ENCODE measurements at regions not wholly inside any gene's neighbourhood (a gene's known extent, or its start where the extent isn't known, plus 50 kb on each side); places are given as distances from the start of the nearest gene placed in this dataset.
"Not testable (repeated sequence)": the region's sequence is repeated elsewhere in the genome, so short reads cannot be mapped to it uniquely, and the experiment has no call there.

- H3K27me3 ChIP-seq (ENCODE audit: control insufficient read depth, insufficient read depth, low read length); H3K9ac ChIP-seq (ENCODE audit: low read depth, low read length); H3K9me3 ChIP-seq (replicated peaks; ENCODE audit: low read length); H3K4me3 ChIP-seq (ENCODE audit: low read length); H3K4me1 ChIP-seq (ENCODE audit: control insufficient read depth, insufficient read depth, low read length); H3K4me2 ChIP-seq (ENCODE audit: low read length); H3K36me3 ChIP-seq (ENCODE audit: insufficient read depth, low read length): not testable (repeated sequence)
Measured at GRCh38 chr13:53452263-53452808, 423.7 kb downstream of the OLFM4 start.

- H3K36me3 ChIP-seq (ENCODE audit: insufficient read depth, low read length) = no peaks in the 10 kb centered on the region
- H3K27me3 ChIP-seq (ENCODE audit: control insufficient read depth, insufficient read depth, low read length) = no peaks in the 10 kb centered on the region
- no peak overlapping the region for H3K9ac ChIP-seq (ENCODE audit: low read depth, low read length)
- no peak overlapping the region for H3K4me2 ChIP-seq (ENCODE audit: low read length)
- no peaks in the 10 kb centered on the region for H3K4me1 ChIP-seq (ENCODE audit: control insufficient read depth, insufficient read depth, low read length)
- peaks cover 4% of the 10 kb centered on the region for H3K9me3 ChIP-seq (replicated peaks; ENCODE audit: low read length)
- H3K4me3 ChIP-seq (ENCODE audit: low read length) = no peak overlapping the region
Measured at GRCh38 chr13:53460796-53461195, 432.2 kb downstream of the OLFM4 start.

GRCh38 chr13:53463106-53463505 lies 434.5 kb downstream of the OLFM4 start:
- Histone ChIP-seq H3K9ac (ENCODE audit: low read depth, low read length) (no peak overlapping the region), H3K4me1 (ENCODE audit: control insufficient read depth, insufficient read depth, low read length) (no peaks in the 10 kb centered on the region), H3K9me3 (replicated peaks; ENCODE audit: low read length) (peaks cover 4% of the 10 kb centered on the region), H3K36me3 (ENCODE audit: insufficient read depth, low read length) (no peaks in the 10 kb centered on the region), H3K4me3 (ENCODE audit: low read length) (no peak overlapping the region), H3K27me3 (ENCODE audit: control insufficient read depth, insufficient read depth, low read length) (no peaks in the 10 kb centered on the region), H3K4me2 (ENCODE audit: low read length) (no peak overlapping the region)

GRCh38 chr13:53466576-53466975 lies 438.0 kb downstream of the OLFM4 start:
- Histone ChIP-seq H3K4me3 (ENCODE audit: low read length) (no peak overlapping the region), H3K36me3 (ENCODE audit: insufficient read depth, low read length) (no peaks in the 10 kb centered on the region), H3K4me1 (ENCODE audit: control insufficient read depth, insufficient read depth, low read length) (no peaks in the 10 kb centered on the region), H3K4me2 (ENCODE audit: low read length) (no peak overlapping the region), H3K27me3 (ENCODE audit: control insufficient read depth, insufficient read depth, low read length) (no peaks in the 10 kb centered on the region), H3K9ac (ENCODE audit: low read depth, low read length) (no peak overlapping the region), H3K9me3 (replicated peaks; ENCODE audit: low read length) (peaks cover 4% of the 10 kb centered on the region)

- no peaks in the 10 kb centered on the region for H3K27me3 ChIP-seq (ENCODE audit: control insufficient read depth, insufficient read depth, low read length)
- H3K4me2 ChIP-seq (ENCODE audit: low read length) = no peak overlapping the region
- H3K9ac ChIP-seq (ENCODE audit: low read depth, low read length) = no peak overlapping the region
- H3K36me3 ChIP-seq (ENCODE audit: insufficient read depth, low read length) = no peaks in the 10 kb centered on the region
- H3K4me1 ChIP-seq (ENCODE audit: control insufficient read depth, insufficient read depth, low read length) = no peaks in the 10 kb centered on the region
- no peak overlapping the region for H3K4me3 ChIP-seq (ENCODE audit: low read length)
- H3K9me3 ChIP-seq (replicated peaks; ENCODE audit: low read length) = no peaks in the 10 kb centered on the region
Measured at GRCh38 chr13:53473397-53473796, 444.8 kb downstream of the OLFM4 start.

GRCh38 chr13:53474878-53475277 lies 446.3 kb downstream of the OLFM4 start:
- Histone ChIP-seq H3K9ac (ENCODE audit: low read depth, low read length) (no peak overlapping the region), H3K4me2 (ENCODE audit: low read length) (no peak overlapping the region), H3K36me3 (ENCODE audit: insufficient read depth, low read length) (no peaks in the 10 kb centered on the region), H3K4me1 (ENCODE audit: control insufficient read depth, insufficient read depth, low read length) (no peaks in the 10 kb centered on the region), H3K4me3 (ENCODE audit: low read length) (no peak overlapping the region), H3K9me3 (replicated peaks; ENCODE audit: low read length) (no peaks in the 10 kb centered on the region), H3K27me3 (ENCODE audit: control insufficient read depth, insufficient read depth, low read length) (no peaks in the 10 kb centered on the region)

- no peaks in the 10 kb centered on the region for H3K4me1 ChIP-seq (ENCODE audit: control insufficient read depth, insufficient read depth, low read length)
- no peak overlapping the region for H3K4me2 ChIP-seq (ENCODE audit: low read length)
- H3K27me3 ChIP-seq (ENCODE audit: control insufficient read depth, insufficient read depth, low read length) = no peaks in the 10 kb centered on the region
- H3K36me3 ChIP-seq (ENCODE audit: insufficient read depth, low read length) = no peaks in the 10 kb centered on the region
- peaks cover 5% of the 10 kb centered on the region for H3K9me3 ChIP-seq (replicated peaks; ENCODE audit: low read length)
- H3K4me3 ChIP-seq (ENCODE audit: low read length) = no peak overlapping the region
- no peak overlapping the region for H3K9ac ChIP-seq (ENCODE audit: low read depth, low read length)
Measured at GRCh38 chr13:53490752-53491151, 462.1 kb downstream of the OLFM4 start.

GRCh38 chr13:53494406-53494805 lies 465.8 kb downstream of the OLFM4 start:
- H3K36me3 ChIP-seq (ENCODE audit: insufficient read depth, low read length) = no peaks in the 10 kb centered on the region
- H3K9me3 ChIP-seq (replicated peaks; ENCODE audit: low read length) = no peaks in the 10 kb centered on the region
- H3K4me1 ChIP-seq (ENCODE audit: control insufficient read depth, insufficient read depth, low read length) = no peaks in the 10 kb centered on the region
- H3K4me2 ChIP-seq (ENCODE audit: low read length) = no peak overlapping the region
- no peaks in the 10 kb centered on the region for H3K27me3 ChIP-seq (ENCODE audit: control insufficient read depth, insufficient read depth, low read length)
- no peak overlapping the region for H3K9ac ChIP-seq (ENCODE audit: low read depth, low read length)
- no peak overlapping the region for H3K4me3 ChIP-seq (ENCODE audit: low read length)

- H3K4me1 ChIP-seq (ENCODE audit: control insufficient read depth, insufficient read depth, low read length) = no peaks in the 10 kb centered on the region
- no peak overlapping the region for H3K9ac ChIP-seq (ENCODE audit: low read depth, low read length)
- no peaks in the 10 kb centered on the region for H3K36me3 ChIP-seq (ENCODE audit: insufficient read depth, low read length)
- peaks cover 8% of the 10 kb centered on the region for H3K9me3 ChIP-seq (replicated peaks; ENCODE audit: low read length)
- H3K27me3 ChIP-seq (ENCODE audit: control insufficient read depth, insufficient read depth, low read length) = no peaks in the 10 kb centered on the region
- no peak overlapping the region for H3K4me3 ChIP-seq (ENCODE audit: low read length)
- no peak overlapping the region for H3K4me2 ChIP-seq (ENCODE audit: low read length)
Measured at GRCh38 chr13:53499576-53500133, 471.0 kb downstream of the OLFM4 start.

- Histone ChIP-seq H3K27me3 (ENCODE audit: control insufficient read depth, insufficient read depth, low read length) (no peaks in the 10 kb centered on the region), H3K9me3 (replicated peaks; ENCODE audit: low read length) (peaks cover 9% of the 10 kb centered on the region), H3K4me2 (ENCODE audit: low read length) (no peak overlapping the region), H3K4me3 (ENCODE audit: low read length) (no peak overlapping the region), H3K9ac (ENCODE audit: low read depth, low read length) (no peak overlapping the region), H3K4me1 (ENCODE audit: control insufficient read depth, insufficient read depth, low read length) (no peaks in the 10 kb centered on the region), H3K36me3 (ENCODE audit: insufficient read depth, low read length) (no peaks in the 10 kb centered on the region)
Measured at GRCh38 chr13:53501387-53501786, 472.8 kb downstream of the OLFM4 start.

- Histone ChIP-seq H3K9ac (ENCODE audit: low read depth, low read length) (no peak overlapping the region), H3K4me3 (ENCODE audit: low read length) (no peak overlapping the region), H3K4me2 (ENCODE audit: low read length) (no peak overlapping the region), H3K9me3 (replicated peaks; ENCODE audit: low read length) (peaks cover 20% of the 10 kb centered on the region), H3K27me3 (ENCODE audit: control insufficient read depth, insufficient read depth, low read length) (no peaks in the 10 kb centered on the region), H3K36me3 (ENCODE audit: insufficient read depth, low read length) (no peaks in the 10 kb centered on the region), H3K4me1 (ENCODE audit: control insufficient read depth, insufficient read depth, low read length) (no peaks in the 10 kb centered on the region)
Measured at GRCh38 chr13:53507741-53508140, 479.1 kb downstream of the OLFM4 start.

GRCh38 chr13:53512635-53513034 lies 484.0 kb downstream of the OLFM4 start:
- no peaks in the 10 kb centered on the region for H3K27me3 ChIP-seq (ENCODE audit: control insufficient read depth, insufficient read depth, low read length)
- peaks cover 10% of the 10 kb centered on the region for H3K9me3 ChIP-seq (replicated peaks; ENCODE audit: low read length)
- H3K4me3 ChIP-seq (ENCODE audit: low read length) = no peak overlapping the region
- H3K9ac ChIP-seq (ENCODE audit: low read depth, low read length) = no peak overlapping the region
- no peak overlapping the region for H3K4me2 ChIP-seq (ENCODE audit: low read length)
- H3K4me1 ChIP-seq (ENCODE audit: control insufficient read depth, insufficient read depth, low read length) = no peaks in the 10 kb centered on the region
- no peaks in the 10 kb centered on the region for H3K36me3 ChIP-seq (ENCODE audit: insufficient read depth, low read length)

All from skeletal muscle satellite cell (primary cell).